Thyroid gland (tissue), 4 donors: ENCODE measurements at regions not wholly inside any gene's neighbourhood (a gene's known extent, or its start where the extent isn't known, plus 50 kb on each side); places are given as distances from the start of the nearest gene placed in this dataset.

Experiments
- POLR2A ChIP-seq, 2 donors: fragments of 450-650 bp; IDR thresholded peaks; one replicate each; pipeline ENCODE4 v1.6.1; 2017; ENCODE audit warnings: antibody characterized with exemption in 2 of 2, mild to moderate bottlenecking in 2 of 2, moderate library complexity in 1 of 2
- TF ChIP-seq, protein P1 (sequence below), 6 experiments: fragments of 200-600 bp in 3 of 6; fragments of 450-650 bp in 3 of 6; sonication (generic) in 3 of 6; IDR thresholded peaks; one replicate each; pipeline ENCODE4 v1.5.1; 2016 to 2019; ENCODE audit warnings: antibody characterized with exemption in 6 of 6, mild to moderate bottlenecking in 2 of 6, inconsistent platforms in 1 of 6, moderate library complexity in 1 of 6

DNA sequence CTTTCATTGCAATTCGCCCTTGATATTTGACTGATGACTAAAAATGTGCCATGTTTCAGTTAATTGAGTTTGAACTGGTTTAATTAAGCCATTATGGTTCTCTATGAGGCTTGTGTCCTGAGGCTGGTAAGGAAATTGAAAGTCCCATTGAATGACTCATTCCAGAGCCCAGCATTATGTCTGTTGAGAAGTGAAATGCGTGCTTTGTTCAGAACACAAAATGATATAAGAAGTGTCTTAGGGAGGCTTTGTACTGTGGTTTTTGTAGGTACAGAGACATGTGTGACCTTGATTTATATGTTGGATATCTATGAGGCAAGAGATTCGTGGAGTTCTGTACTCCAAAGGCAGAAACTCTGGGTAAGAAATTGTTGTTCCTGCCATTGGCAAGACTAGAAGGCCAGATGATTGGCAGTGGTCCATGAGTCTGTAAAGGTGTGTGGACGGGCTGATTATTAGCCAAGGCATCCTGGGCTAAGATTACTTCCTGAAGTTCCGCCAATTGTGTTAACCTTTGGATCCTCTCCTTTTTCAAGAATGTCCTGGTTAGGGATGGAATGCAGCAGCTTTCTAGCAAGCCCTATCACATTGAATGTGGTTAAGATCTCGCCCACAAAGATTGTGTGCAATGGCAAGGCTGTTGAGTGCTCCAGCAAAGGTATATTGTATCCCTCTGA lies 103.7 kb downstream of the NPIPB5 start:
- no peak for TF ChIP-seq POLR2A (IDR thresholded peaks at IDR 0.05)
- TF ChIP-seq, protein P1, sequence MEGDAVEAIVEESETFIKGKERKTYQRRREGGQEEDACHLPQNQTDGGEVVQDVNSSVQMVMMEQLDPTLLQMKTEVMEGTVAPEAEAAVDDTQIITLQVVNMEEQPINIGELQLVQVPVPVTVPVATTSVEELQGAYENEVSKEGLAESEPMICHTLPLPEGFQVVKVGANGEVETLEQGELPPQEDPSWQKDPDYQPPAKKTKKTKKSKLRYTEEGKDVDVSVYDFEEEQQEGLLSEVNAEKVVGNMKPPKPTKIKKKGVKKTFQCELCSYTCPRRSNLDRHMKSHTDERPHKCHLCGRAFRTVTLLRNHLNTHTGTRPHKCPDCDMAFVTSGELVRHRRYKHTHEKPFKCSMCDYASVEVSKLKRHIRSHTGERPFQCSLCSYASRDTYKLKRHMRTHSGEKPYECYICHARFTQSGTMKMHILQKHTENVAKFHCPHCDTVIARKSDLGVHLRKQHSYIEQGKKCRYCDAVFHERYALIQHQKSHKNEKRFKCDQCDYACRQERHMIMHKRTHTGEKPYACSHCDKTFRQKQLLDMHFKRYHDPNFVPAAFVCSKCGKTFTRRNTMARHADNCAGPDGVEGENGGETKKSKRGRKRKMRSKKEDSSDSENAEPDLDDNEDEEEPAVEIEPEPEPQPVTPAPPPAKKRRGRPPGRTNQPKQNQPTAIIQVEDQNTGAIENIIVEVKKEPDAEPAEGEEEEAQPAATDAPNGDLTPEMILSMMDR (IDR thresholded peaks at IDR 0.05), result no peak
